MCF 10A (cell line): ENCODE measurements at regions not wholly inside any gene's neighbourhood (a gene's known extent, or its start where the extent isn't known, plus 50 kb on each side); places are given as distances from the start of the nearest gene placed in this dataset.

Source experiments
- BruUV-seq: library from RNA; stranded (reverse); fragments of 400-500 nt; replicated peaks from 2 replicates; lab custom pipeline; 2021; lab: Mats Ljungman, UMichigan
- CTCF ChIA-PET: fragments of 300-600 bp; sonication (Branson Sonifier 250); formaldehyde crosslinking; extraction: SDS; loops from one replicate; lab custom pipeline; 2021; ENCODE audit warnings: antibody characterized with exemption, inconsistent platforms; lab: Yijun Ruan, JAX
- POLR2A ChIA-PET: fragments of 300-600, 350-650 bp; sonication (Branson Sonifier 250); formaldehyde crosslinking; extraction: SDS; loops from one replicate; lab custom pipeline; 2020; ENCODE audit warnings: antibody characterized with exemption, inconsistent platforms; lab: Yijun Ruan, JAX
- DNase-seq: peaks from one replicate; pipeline ENCODE4 v3.0.0-alpha.2; 2018; ENCODE audit not compliant: unreplicated experiment
- H3K27ac Mint-ChIP-seq: one replicate; pipeline ENCODE4 v1.8.0; 2022; ENCODE audit warnings: mild to moderate bottlenecking, low read depth, mixed read lengths; ENCODE audit not compliant: unreplicated experiment
- H3K27me3 Mint-ChIP-seq: one replicate; pipeline ENCODE4 v1.8.0; 2022; ENCODE audit warnings: mixed read lengths; ENCODE audit not compliant: insufficient read depth, unreplicated experiment
- H3K36me3 Mint-ChIP-seq: one replicate; pipeline ENCODE4 v1.8.0; 2022; ENCODE audit warnings: mild to moderate bottlenecking, moderate library complexity, mixed read lengths; ENCODE audit not compliant: insufficient read depth, unreplicated experiment
- H3K4me1 Mint-ChIP-seq: one replicate; pipeline ENCODE4 v1.8.0; 2022; ENCODE audit warnings: mixed read lengths; ENCODE audit not compliant: insufficient read depth, unreplicated experiment
- H3K4me3 Mint-ChIP-seq: one replicate; pipeline ENCODE4 v1.8.0; 2022; ENCODE audit warnings: mild to moderate bottlenecking, moderate library complexity, mixed read lengths; ENCODE audit not compliant: unreplicated experiment
- H3K9me3 Mint-ChIP-seq: one replicate; pipeline ENCODE4 v1.8.0; 2022; ENCODE audit warnings: mixed read lengths; ENCODE audit not compliant: unreplicated experiment
- CTCF ChIP-seq: fragments of 200-600 bp; IDR thresholded peaks from one replicate; pipeline ENCODE4 v1.8.0; 2022; ENCODE audit warnings: antibody characterized with exemption, mild to moderate bottlenecking; ENCODE audit not compliant: unreplicated experiment
- intact Hi-C: fragments of 100-400 bp; cut with micrococcal nuclease; formaldehyde crosslinking; loops from 2 replicates; pipeline ENCODE4 v1.14.1; 2022

DNA sequence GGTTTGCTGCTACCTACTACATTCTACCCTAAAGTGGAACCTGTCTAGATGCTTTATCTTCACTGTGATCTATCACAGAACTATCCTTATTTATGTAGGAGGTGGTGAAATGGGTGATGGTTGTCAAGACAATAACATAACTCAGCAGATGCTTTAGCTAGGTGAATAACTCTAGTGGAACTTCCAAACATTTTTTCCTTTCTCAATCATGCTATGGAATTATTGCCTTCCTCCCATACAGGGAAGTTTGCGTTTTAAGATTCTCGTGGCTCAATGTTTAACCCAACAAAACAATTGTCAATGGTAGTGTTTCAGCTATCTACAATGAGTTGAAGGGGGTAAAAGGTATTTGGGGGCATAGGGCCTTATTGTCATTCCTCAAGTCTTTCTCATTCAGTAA, 82.6 kb upstream of the GLI2 start:
- Mint-ChIP-seq H3K27me3 (no peaks in the 10 kb centered on the region), H3K4me3 (no peak overlapping the region), H3K27ac (no peak overlapping the region), H3K9me3 (peaks cover 27% of the 10 kb centered on the region), H3K4me1 (no peaks in the 10 kb centered on the region), H3K36me3 (peaks cover 12% of the 10 kb centered on the region)
- DNase-seq: no peak
- intact Hi-C loops: no loop called here
- no peak for TF ChIP-seq CTCF
- CTCF ChIA-PET: no interaction called here
- POLR2A ChIA-PET: interaction anchor here (0.7 kb wide), 1 partner anchor 100 kb away, joined by 3 read pairs; no protein-coding TSS in a partner anchor
- no TSS peak for BruUV-seq

DNA sequence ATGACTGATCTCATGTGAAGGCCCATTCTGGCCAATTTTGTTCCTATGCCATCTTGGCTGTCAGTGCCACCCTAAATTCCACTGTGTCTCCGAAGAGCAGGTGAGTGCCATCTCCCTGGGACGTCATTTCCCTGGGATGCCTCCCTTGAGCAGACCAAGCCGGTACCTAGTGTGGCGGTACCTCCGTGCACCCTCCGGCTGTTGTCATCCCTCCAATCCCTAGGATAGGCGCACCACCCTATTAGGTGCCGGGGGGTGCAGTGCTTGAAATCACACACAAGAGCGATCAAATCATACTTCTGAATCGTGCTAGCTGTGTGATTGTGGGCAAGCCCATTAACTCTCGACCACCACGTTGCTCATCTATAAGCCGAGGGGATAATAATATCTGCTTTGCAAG, 81.8 kb upstream of the GLI2 start:
- no peak for TF ChIP-seq CTCF
- Mint-ChIP-seq H3K4me1 (no peaks in the 10 kb centered on the region), H3K4me3 (no peak overlapping the region), H3K27me3 (no peaks in the 10 kb centered on the region), H3K36me3 (peaks cover 11% of the 10 kb centered on the region), H3K27ac (no peak overlapping the region), H3K9me3 (peaks cover 31% of the 10 kb centered on the region)
- ChIA-PET POLR2A (no interaction called here), CTCF (interaction anchor here (0.6 kb wide), 1 partner anchor 27 kb away, joined by 5 read pairs; no protein-coding TSS in a partner anchor)
- BruUV-seq: no TSS peak
- DNase-seq: no peak
- intact Hi-C loops: no loop called here

- no peaks in the 10 kb centered on the region for H3K27me3 Mint-ChIP-seq
- peaks cover 33% of the 10 kb centered on the region for H3K9me3 Mint-ChIP-seq
- CTCF ChIA-PET: interaction anchor here (0.6 kb wide), 1 partner anchor 26 kb away, joined by 5 read pairs; no protein-coding TSS in a partner anchor
- TF ChIP-seq CTCF: no peak
- no peak for DNase-seq
- H3K27ac Mint-ChIP-seq: no peak overlapping the region
- POLR2A ChIA-PET: interaction anchor here (0.7 kb wide), 1 partner anchor 510 kb away, joined by 3 read pairs; no protein-coding TSS in a partner anchor
- peaks cover 6% of the 10 kb centered on the region for H3K36me3 Mint-ChIP-seq
- no peak overlapping the region for H3K4me3 Mint-ChIP-seq
- H3K4me1 Mint-ChIP-seq: no peaks in the 10 kb centered on the region
- intact Hi-C loops: no loop called here
- no TSS peak for BruUV-seq
Measured at GRCh38 chr2:120654381-120655134, 81.1 kb upstream of the GLI2 start.

DNA sequence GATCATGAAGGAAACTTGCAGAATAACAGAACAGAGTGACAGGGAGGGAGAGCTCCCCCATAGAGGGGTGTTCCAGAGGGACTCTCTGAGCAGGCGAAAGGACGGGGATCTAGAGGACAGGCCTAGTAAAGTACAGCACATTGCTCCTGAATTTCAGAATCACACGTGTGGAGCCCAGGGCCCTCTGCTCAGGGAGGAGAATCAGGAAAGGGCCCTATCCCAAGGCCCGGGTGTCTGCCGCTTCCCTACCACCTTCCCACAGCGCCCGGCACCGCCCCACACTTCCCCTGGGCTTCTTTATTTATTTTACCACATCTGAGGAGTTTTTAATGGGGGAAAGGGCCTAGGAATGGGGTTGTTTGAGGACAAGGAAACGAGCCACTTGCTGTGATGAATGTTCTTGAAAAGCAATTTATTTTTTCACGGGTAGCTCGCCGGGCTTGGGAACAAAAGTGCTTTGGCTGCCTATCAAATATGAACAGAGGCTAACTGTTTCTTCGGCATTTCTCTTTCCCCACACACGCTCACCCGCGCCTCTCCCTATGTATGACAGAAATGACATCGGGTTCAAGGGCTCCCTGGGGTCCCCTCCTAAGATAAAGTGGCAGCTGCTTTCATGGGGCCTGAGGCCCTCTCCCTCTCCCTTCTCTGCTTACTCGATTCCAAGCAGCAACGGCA, 79.3 kb upstream of the GLI2 start:
- BruUV-seq: no TSS peak
- ChIA-PET POLR2A (no interaction called here), CTCF (interaction anchor here (0.9 kb wide), 1 partner anchor 11 kb away, joined by 3 read pairs; no protein-coding TSS in a partner anchor)
- Mint-ChIP-seq H3K27ac (no peak overlapping the region), H3K36me3 (no peaks in the 10 kb centered on the region), H3K27me3 (no peaks in the 10 kb centered on the region), H3K9me3 (peaks cover 15% of the 10 kb centered on the region), H3K4me3 (no peak overlapping the region), H3K4me1 (no peaks in the 10 kb centered on the region)
- intact Hi-C loops: no loop called here
- no peak for DNase-seq
- TF ChIP-seq CTCF: no peak
